HepG2 (cell line): ENCODE measurements at regions not wholly inside any gene's neighbourhood (a gene's known extent, or its start where the extent isn't known, plus 50 kb on each side); places are given as distances from the start of the nearest gene placed in this dataset.

Experiments
- CTCF ChIP-seq: sonication (generic); formaldehyde crosslinking; IDR thresholded peaks from 2 replicates; pipeline ENCODE4 v1.5.0; 2020; ENCODE audit warnings: mild to moderate bottlenecking, missing genetic modification reagents, moderate library complexity
- JUND ChIP-seq: sonication (generic); formaldehyde crosslinking; IDR thresholded peaks from 2 replicates; pipeline ENCODE4 v1.8.0; 2022; ENCODE audit warnings: mild to moderate bottlenecking, missing genetic modification reagents
- KDM5A ChIP-seq: fragments of 200-600 bp; sonication (generic); IDR thresholded peaks from 2 replicates; pipeline ENCODE4 v1.7.0; 2018; ENCODE audit warnings: antibody characterized with exemption, mild to moderate bottlenecking, low read length, borderline replicate concordance
- SETDB1 ChIP-seq: sonication (generic); formaldehyde crosslinking; IDR thresholded peaks from 2 replicates; pipeline ENCODE4 v1.5.1; 2020; ENCODE audit warnings: missing genetic modification reagents, mild to moderate bottlenecking, borderline replicate concordance
- SMAD3 ChIP-seq: sonication (generic); formaldehyde crosslinking; IDR thresholded peaks from 2 replicates; pipeline ENCODE4 v1.4.0; 2020; ENCODE audit warnings: missing genetic modification reagents
- ZC3H4 ChIP-seq: sonication (generic); formaldehyde crosslinking; IDR thresholded peaks from 2 replicates; pipeline ENCODE4 v1.4.0; 2020; ENCODE audit warnings: missing genetic modification reagents, borderline replicate concordance
- ZFP82 ChIP-seq: sonication (generic); formaldehyde crosslinking; IDR thresholded peaks from 2 replicates; pipeline ENCODE4 v1.5.1; 2020; ENCODE audit warnings: mild to moderate bottlenecking, missing genetic modification reagents, borderline replicate concordance
- ZNF143 ChIP-seq: sonication (generic); formaldehyde crosslinking; IDR thresholded peaks from 2 replicates; pipeline ENCODE4 v1.4.0; 2020; ENCODE audit warnings: missing genetic modification reagents
- ZNF24 ChIP-seq: fragments of 450-650 bp; IDR thresholded peaks from 2 replicates; pipeline ENCODE4 v1.6.1; 2017; ENCODE audit warnings: antibody characterized with exemption, mild to moderate bottlenecking
- ZNF850 ChIP-seq: sonication (generic); formaldehyde crosslinking; conservative IDR thresholded peaks from 2 replicates; pipeline ENCODE4 v1.9.0; 2021; ENCODE audit warnings: mild to moderate bottlenecking, missing genetic modification reagents

DNA sequence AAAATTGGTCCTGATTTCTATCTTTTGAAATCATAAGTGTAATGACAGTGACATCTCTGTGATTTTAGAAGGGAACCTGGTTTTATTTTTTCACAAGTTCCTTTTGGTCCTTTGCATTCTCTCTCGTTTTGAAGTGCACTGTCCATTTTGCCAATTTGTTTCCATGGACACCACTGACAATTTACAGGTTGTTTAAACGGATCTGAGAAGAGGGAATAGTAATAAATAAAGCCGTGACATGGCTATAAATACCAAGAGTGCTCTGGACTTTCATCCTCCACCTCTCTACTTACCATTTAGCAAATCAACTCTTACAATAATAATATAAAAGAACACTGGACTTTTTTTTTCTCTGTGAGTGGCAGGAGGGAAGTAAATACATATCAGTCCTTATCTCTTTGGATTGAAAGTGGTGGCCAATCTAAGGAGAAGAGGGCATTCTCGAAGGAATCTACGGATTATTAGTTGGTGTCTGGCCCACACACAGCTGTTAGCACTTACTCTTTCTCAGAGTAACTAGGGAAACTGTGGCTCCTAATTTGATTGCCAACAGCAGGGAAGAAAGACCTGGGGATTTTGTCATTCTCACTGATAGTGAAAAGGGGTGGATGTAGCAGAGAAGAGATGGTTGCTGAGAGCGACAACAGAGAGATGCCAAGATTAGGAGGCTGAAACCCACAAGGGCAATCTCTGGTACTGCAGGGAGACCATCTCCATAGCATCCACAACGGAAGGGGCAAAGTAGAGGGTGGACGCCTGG lies 108.7 kb upstream of the FSHR start:
- TF ChIP-seq ZNF24 = no peak
- no peak for TF ChIP-seq ZC3H4 (CRISPR knock-in tag)
- no peak for TF ChIP-seq JUND (CRISPR knock-in tag)
- no peak for TF ChIP-seq KDM5A
- no peak for TF ChIP-seq ZNF143 (CRISPR knock-in tag)
- TF ChIP-seq CTCF (CRISPR knock-in tag) = no peak
- no peak for TF ChIP-seq SETDB1 (CRISPR knock-in tag)
- no peak for TF ChIP-seq SMAD3 (CRISPR knock-in tag)
- no peak for TF ChIP-seq ZFP82 (CRISPR knock-in tag)
- no peak for TF ChIP-seq ZNF850
